CD1c-positive myeloid dendritic cell (primary cell): ENCODE measurements at regions not wholly inside any gene's neighbourhood (a gene's known extent, or its start where the extent isn't known, plus 50 kb on each side); places are given as distances from the start of the nearest gene placed in this dataset.
"Not testable (repeated sequence)": the region's sequence is repeated elsewhere in the genome, so short reads cannot be mapped to it uniquely, and the experiment has no call there.

Experiments used
- DNase-seq: peaks from one replicate; pipeline ENCODE4 v3.0.0-alpha.2; 2016; ENCODE audit errors: extremely low spot score

- no peak for DNase-seq
Measured at GRCh38 chr13:69094485-69094884, 1013.1 kb upstream of the ATXN8OS start.

GRCh38 chr13:69092615-69093322, 1014.9 kb upstream of the ATXN8OS start:
- no peak for DNase-seq

GRCh38 chr13:69077267-69077666, 1030.4 kb upstream of the ATXN8OS start:
- no peak for DNase-seq

- no peak for DNase-seq
Measured at GRCh38 chr13:69069554-69070133, 1038.0 kb upstream of the ATXN8OS start.

- no peak for DNase-seq
Measured at GRCh38 chr13:69050696-69051095, 1056.9 kb upstream of the ATXN8OS start.

- DNase-seq, result no peak
Measured at GRCh38 chr13:69044629-69045028, 1063.0 kb upstream of the ATXN8OS start.

- no peak for DNase-seq
Measured at GRCh38 chr13:69040898-69041297, 1066.7 kb upstream of the ATXN8OS start.

- DNase-seq, result no peak
Measured at GRCh38 chr13:69035771-69036170, 1071.9 kb upstream of the ATXN8OS start.

- DNase-seq, result no peak
Measured at GRCh38 chr13:69028936-69029335, 1078.7 kb upstream of the ATXN8OS start.

- DNase-seq, result no peak
Measured at GRCh38 chr13:69020120-69020519, 1087.5 kb upstream of the ATXN8OS start.

GRCh38 chr13:69018173-69018572, 1089.5 kb upstream of the ATXN8OS start:
- not testable (repeated sequence) for DNase-seq

- DNase-seq, result no peak
Measured at GRCh38 chr13:69010789-69011188, 1096.8 kb upstream of the ATXN8OS start.

- DNase-seq, result no peak
Measured at GRCh38 chr13:69008499-69008898, 1099.1 kb upstream of the ATXN8OS start.

- no peak for DNase-seq
Measured at GRCh38 chr13:68998056-68998455, 1109.6 kb upstream of the ATXN8OS start.

- DNase-seq, result no peak
Measured at GRCh38 chr13:68996668-68997025, 1111.0 kb upstream of the ATXN8OS start.

GRCh38 chr13:68995972-68996667, 1111.5 kb upstream of the ATXN8OS start:
- no peak for DNase-seq

- DNase-seq, result no peak
Measured at GRCh38 chr13:68993154-68993553, 1114.5 kb upstream of the ATXN8OS start.

GRCh38 chr13:68988176-68988575, 1119.5 kb upstream of the ATXN8OS start:
- DNase-seq, result no peak

- DNase-seq, result no peak
Measured at GRCh38 chr13:68987585-68987984, 1120.0 kb upstream of the ATXN8OS start.

- DNase-seq, result no peak
Measured at GRCh38 chr13:68984688-68985319, 1122.8 kb upstream of the ATXN8OS start.

GRCh38 chr13:68982961-68983619, 1124.5 kb upstream of the ATXN8OS start:
- no peak for DNase-seq

- no peak for DNase-seq
Measured at GRCh38 chr13:68976287-68976686, 1131.3 kb upstream of the ATXN8OS start.
